Stimulated activated CD8-positive, alpha-beta memory T cell treated with anti-CD3 and anti-CD28 coated beads, Interleukin-7, amount 100 ng/mL, for 1 hour (primary cell): ENCODE measurements at regions not wholly inside any gene's neighbourhood (a gene's known extent, or its start where the extent isn't known, plus 50 kb on each side); places are given as distances from the start of the nearest gene placed in this dataset.
"Not testable (repeated sequence)": the region's sequence is repeated elsewhere in the genome, so short reads cannot be mapped to it uniquely, and the experiment has no call there.

Source experiments
- DNase-seq, 2 donors: peaks; one replicate each; pipeline ENCODE4 v3.0.0-alpha.2; 2020; ENCODE audit warnings: low read depth in 2 of 2

DNA sequence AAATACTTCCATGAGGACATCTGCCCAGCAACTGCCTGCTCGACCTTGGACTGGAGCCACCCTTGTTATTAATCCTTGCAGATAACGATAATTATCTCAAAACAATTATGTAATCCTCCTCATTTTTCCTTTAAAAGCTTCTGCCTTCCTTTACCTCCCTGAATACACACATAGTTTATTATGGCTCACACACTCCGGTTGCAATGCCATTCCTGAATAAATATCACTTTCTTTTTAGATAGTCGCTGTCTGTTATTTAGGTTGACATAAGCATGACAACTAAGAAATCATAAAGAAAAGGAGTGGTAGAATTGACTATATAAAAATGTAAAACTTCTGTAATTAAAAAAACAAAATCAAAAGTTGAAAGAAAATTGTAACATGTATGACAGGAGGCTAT is 64.8 kb downstream of the B4GALT7 start:
- DNase-seq, result not testable (repeated sequence)

DNA sequence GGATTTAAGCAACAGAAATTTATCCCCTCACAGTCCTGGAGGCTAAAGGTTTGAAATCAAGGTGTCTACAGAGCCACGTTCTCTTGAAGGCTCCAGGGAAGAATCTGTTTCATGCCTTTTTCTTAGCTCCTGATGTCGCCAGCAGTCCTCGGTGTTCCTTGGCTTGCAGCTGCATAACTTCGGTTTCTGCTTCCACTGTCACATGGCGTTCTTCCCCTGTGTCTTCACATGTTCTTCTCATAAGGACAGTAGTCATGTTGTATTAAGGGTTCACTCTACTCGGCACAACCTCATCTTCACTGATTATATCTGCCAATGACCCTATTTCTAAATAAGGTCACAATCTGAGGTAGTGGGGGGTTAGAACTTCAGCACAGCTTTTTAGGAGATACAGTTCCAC is 65.2 kb downstream of the B4GALT7 start:
- DNase-seq, result not testable (repeated sequence)

DNA sequence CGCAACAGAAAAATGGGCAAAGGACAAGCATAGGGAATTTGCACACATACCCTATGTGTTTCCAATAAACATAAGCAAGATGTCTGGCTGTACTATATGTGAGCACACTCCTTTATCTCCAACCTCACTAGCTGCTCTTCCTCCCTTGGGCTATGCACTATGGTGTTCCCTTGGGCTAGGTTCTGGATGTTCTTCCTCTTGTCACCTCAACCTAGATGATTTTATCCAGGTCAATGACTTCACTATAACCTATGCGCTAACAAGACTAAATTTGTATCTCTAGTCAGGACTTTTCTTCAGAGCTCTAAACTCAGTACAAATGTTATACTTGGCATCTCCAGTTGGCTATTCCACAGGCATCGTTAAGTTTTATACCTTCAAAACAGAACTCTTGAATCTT is 66.0 kb downstream of the B4GALT7 start:
- not testable (repeated sequence) for DNase-seq

DNA sequence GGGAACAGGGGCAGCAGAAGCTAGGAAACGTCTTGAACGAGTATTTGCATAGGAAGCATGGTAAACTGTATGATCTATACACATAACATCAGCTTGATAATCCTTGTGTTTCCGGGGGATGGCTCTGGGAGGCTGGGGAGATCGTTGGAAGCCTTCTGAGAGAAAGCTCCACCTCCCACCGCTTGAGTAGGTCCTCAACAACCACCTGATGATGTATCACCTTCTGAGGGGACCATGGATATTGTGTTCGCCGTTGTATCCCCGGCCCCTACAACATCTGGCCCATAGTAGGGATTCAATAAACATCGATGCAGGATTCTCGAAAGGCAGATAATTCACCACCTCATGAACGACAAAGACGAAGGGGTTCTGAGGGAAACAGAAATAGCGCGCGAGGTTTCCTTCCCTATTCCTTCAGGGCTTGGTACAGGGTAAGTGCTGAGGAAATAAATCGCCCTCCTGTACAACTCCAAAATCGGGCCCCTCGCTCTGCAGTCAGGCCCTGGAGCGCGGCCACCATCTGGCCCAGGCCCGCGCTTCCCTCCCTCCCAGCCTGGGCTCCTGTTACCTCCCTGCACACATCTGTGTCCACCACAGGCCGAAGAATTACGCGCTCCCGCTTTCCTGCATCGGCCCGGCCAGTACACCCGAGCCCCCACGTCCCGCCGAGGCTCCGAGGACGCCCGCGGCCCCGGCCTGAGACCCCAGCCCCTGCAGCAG is 71.3 kb downstream of the B4GALT7 start:
- not testable (repeated sequence) for DNase-seq

DNA sequence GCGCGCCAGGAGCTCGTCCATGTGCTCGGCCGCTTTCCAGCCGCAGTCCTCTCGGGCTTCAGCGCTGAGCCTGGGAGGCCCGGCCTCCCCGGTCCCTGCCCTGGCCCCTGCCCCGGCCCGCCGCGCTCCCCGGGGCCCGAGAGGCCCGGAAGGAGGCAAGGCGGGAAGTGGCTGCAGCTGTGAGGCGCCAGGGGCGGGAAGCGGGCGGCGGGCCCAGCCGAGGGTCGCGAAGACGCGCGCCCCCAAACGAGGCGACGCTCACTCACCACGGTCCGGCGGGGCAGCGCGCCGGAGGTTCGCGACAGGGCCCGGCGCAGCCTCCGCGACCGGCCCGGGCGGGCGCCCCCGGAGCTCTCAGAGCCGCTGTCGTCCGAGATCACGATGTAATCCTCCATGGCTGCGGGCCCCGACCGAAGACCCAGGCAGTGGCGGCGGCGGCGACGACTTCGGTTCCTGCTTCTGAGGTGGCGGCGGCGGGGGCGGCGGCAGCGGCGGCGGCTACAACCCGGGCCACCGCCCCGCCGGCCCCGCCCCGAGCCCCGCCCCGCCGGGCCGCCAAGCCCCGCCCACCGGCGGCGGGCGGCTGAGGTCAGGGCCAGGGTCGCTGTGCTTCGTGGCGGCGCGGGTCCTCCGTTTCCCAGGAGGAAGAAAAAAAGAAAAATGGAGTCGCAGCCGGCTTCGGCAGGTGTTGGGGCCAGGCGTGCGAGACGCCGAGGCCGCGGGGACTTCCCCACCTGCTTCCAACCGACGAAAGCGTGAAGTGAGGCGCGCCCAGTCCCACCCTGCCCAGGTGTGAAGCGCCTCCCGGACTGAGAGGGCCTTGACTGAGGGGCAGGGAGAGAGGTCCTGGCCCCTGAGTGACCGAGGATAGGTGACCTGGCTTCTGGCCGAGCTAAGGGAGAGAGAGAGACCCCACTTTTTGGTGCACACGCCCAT is 72.1 kb downstream of the B4GALT7 start:
- peak; percentile 37 to 42 for DNase-seq
